K562 (cell line): ENCODE measurements at regions not wholly inside any gene's neighbourhood (a gene's known extent, or its start where the extent isn't known, plus 50 kb on each side); places are given as distances from the start of the nearest gene placed in this dataset.

Experiments
- ATAC-seq: fragments of 200-7000 bp; cut with Tn5 transposase; 3 replicates; pipeline ENCODE4 v1.9.1; 2020; ENCODE audit warnings: moderate library complexity
- BruUV-seq: library from RNA; stranded (reverse); fragments of 400-500 nt; replicated peaks from 2 replicates; lab custom pipeline; 2021; lab: Mats Ljungman, UMichigan
- CTCF ChIA-PET: fragments of 300-600 bp; formaldehyde crosslinking; extraction: SDS; loops from one replicate; lab custom pipeline; 2021; ENCODE audit warnings: low intra/inter-chr PET ratio; lab: Yijun Ruan, JAX
- POLR2A ChIA-PET: fragments of 300-600, 350-650 bp; sonication (Branson Sonifier 250); formaldehyde crosslinking; extraction: SDS; loops from one replicate; lab custom pipeline; 2021; ENCODE audit warnings: antibody characterized with exemption, inconsistent platforms; lab: Yijun Ruan, JAX
- DNase-seq, 4 experiments: peaks; one replicate each; pipeline versions ENCODE4 v3.0.0 to v3.0.0-alpha.2; 2011 to 2018; ENCODE audit warnings: low spot score in 3 of 4, mixed read lengths in 3 of 4; ENCODE audit errors: extremely low read depth in 1 of 4
- FAIRE-seq: peaks from 2 replicates; lab custom pipeline; 2011; peaks lifted over from hg19 to GRCh38; lab: Jason Lieb, UNC
- H2AFZ ChIP-seq: 2 replicates; pipeline ENCODE4 v1.6.0; 2011; ENCODE audit warnings: low read depth, low read length, control low read depth, inconsistent platforms
- H3K27ac ChIP-seq: fragments of 200-600 bp; 3 replicates; pipeline ENCODE4 v1.8.0; 2011; ENCODE audit warnings: low read depth, mild to moderate bottlenecking, control low read depth, inconsistent platforms, low read length, moderate library complexity, mixed read lengths; ENCODE audit errors: extremely low read depth
- H3K27me3 ChIP-seq, 2 experiments: fragments of 300-600 bp in 1 of 2; 2 replicates in 1 of 2; 3 replicates in 1 of 2; pipeline versions ENCODE4 v1.6.0 to v1.8.0; 2011; ENCODE audit warnings: inconsistent platforms in 2 of 2, low read length in 2 of 2, mild to moderate bottlenecking in 1 of 2, mixed read lengths in 1 of 2, moderate library complexity in 1 of 2; ENCODE audit not compliant: control insufficient read depth in 2 of 2, insufficient read depth in 2 of 2
- H3K36me3 ChIP-seq: fragments of 300-600 bp; 3 replicates; pipeline ENCODE4 v1.8.0; 2011; ENCODE audit warnings: mild to moderate bottlenecking, low read length, inconsistent platforms; ENCODE audit not compliant: control insufficient read depth, insufficient read depth
- H3K4me1 ChIP-seq, 2 experiments: fragments of 200-600 bp in 1 of 2; replicated peaks in 1 of 2; 2 replicates in 1 of 2; 3 replicates in 1 of 2; pipeline versions ENCODE4 v1.5.1 to v1.8.0; 2011; ENCODE audit warnings: inconsistent platforms in 2 of 2, low read length in 2 of 2, mild to moderate bottlenecking in 1 of 2, mixed read lengths in 1 of 2, moderate library complexity in 1 of 2; ENCODE audit not compliant: control insufficient read depth in 2 of 2, insufficient read depth in 2 of 2
- H3K4me2 ChIP-seq: 2 replicates; pipeline ENCODE4 v1.6.1; 2011; ENCODE audit warnings: low read length, control low read depth, inconsistent platforms, mixed read lengths; ENCODE audit not compliant: insufficient read depth
- H3K4me3 ChIP-seq: fragments of 200-600 bp; sonication (generic), shearing (Covaris generic); 2 replicates; pipeline ENCODE4 v1.5.1; 2016; ENCODE audit warnings: control low read depth, inconsistent platforms
- H3K79me2 ChIP-seq: fragments of 200-600 bp; 3 replicates; pipeline ENCODE4 v1.8.0; 2011; ENCODE audit warnings: low read length, inconsistent platforms; ENCODE audit not compliant: control insufficient read depth, insufficient read depth
- H3K9ac ChIP-seq, 2 experiments: 2 replicates each; pipeline versions ENCODE4 v1.6.0 to v1.6.1; 2011; ENCODE audit warnings: low read depth in 2 of 2, low read length in 2 of 2, control low read depth in 1 of 2, inconsistent platforms in 1 of 2, mild to moderate bottlenecking in 1 of 2, mixed read lengths in 1 of 2; ENCODE audit not compliant: insufficient read depth in 1 of 2
- H3K9me1 ChIP-seq: one replicate; pipeline ENCODE4 v1.6.0; 2011; ENCODE audit warnings: inconsistent platforms, mild to moderate bottlenecking, low read length, moderate library complexity; ENCODE audit not compliant: control insufficient read depth, insufficient read depth
- H3K9me3 ChIP-seq: replicated peaks from 2 replicates; pipeline ENCODE4 v1.5.1; 2011; ENCODE audit warnings: low read depth, low read length, inconsistent platforms; ENCODE audit not compliant: control insufficient read depth, insufficient read depth
- H4K20me1 ChIP-seq: replicated peaks from 2 replicates; pipeline ENCODE4 v1.6.1; 2011; ENCODE audit warnings: low read length, inconsistent platforms, mixed read lengths; ENCODE audit not compliant: control insufficient read depth, insufficient read depth
- ARID3A ChIP-seq: IDR thresholded peaks from 2 replicates; pipeline ENCODE4 v1.6.1; 2012; ENCODE audit warnings: low read depth, low read length, improper control_type of control experiment, borderline replicate concordance
- ARNT ChIP-seq, 2 experiments: fragments of 450-650 bp; IDR thresholded peaks; 2 replicates each; pipeline ENCODE4 v1.6.1; 2016; ENCODE audit warnings: mild to moderate bottlenecking in 1 of 2
- GABPB1 ChIP-seq: sonication (generic); formaldehyde crosslinking; IDR thresholded peaks from 2 replicates; pipeline ENCODE4 v1.8.0; 2022; ENCODE audit warnings: mild to moderate bottlenecking, missing genetic modification reagents
- HDAC2 ChIP-seq: fragments of 450-650 bp; IDR thresholded peaks from 2 replicates; pipeline ENCODE4 v1.6.1; 2016; ENCODE audit warnings: mild to moderate bottlenecking
- KLF1 ChIP-seq: fragments of 450-650 bp; IDR thresholded peaks from 2 replicates; pipeline ENCODE4 v1.6.1; 2016; ENCODE audit warnings: missing genetic modification characterization, missing compliant biosample characterization
- KLF16 ChIP-seq: IDR thresholded peaks from 2 replicates; pipeline ENCODE4 v1.6.1; 2016; ENCODE audit warnings: antibody characterized with exemption
- NKRF ChIP-seq: fragments of 450-650 bp; IDR thresholded peaks from 2 replicates; pipeline ENCODE4 v1.6.1; 2016; ENCODE audit warnings: borderline replicate concordance
- SETDB1 ChIP-seq: IDR thresholded peaks from one replicate; pipeline ENCODE4 v1.6.1; 2012; ENCODE audit warnings: low read length, control low read depth, inconsistent platforms
- SLC30A9 ChIP-seq: fragments of 250-450 bp; sonication (Bioruptor Pico); IDR thresholded peaks from 2 replicates; pipeline ENCODE4 v1.8.0; 2022; ENCODE audit warnings: mild to moderate bottlenecking, moderate library complexity
- ZNF668 ChIP-seq: fragments of 250-450 bp; sonication (Bioruptor Pico); IDR thresholded peaks from 2 replicates; pipeline ENCODE4 v1.8.0; 2022; ENCODE audit warnings: mild to moderate bottlenecking, inconsistent platforms
- WGBS: fragments of 100-300 bp; shearing (Covaris generic); methylation state at CpG from one replicate; pipeline ENCODE4 v1.1.6; 2016; ENCODE audit warnings: low coverage, mixed read lengths; ENCODE audit not compliant: insufficient coverage; ENCODE audit errors: missing lambda C conversion rate; 5-methylcytosine and 5-hydroxymethylcytosine counted together
- in situ Hi-C: fragments of 300-500 bp; cut with MboI; formaldehyde crosslinking; loops from 4 replicates; pipeline ENCODE4 v1.15.0; 2018; ENCODE audit warnings: inconsistent platforms, mixed read lengths
- intact Hi-C: fragments of 100-400 bp; cut with micrococcal nuclease; formaldehyde crosslinking; loops from 2 replicates; pipeline ENCODE4 v1.14.2; 2022

- WGBS = 0% methylated on average over 4 of the region's 4 CpGs
- no TSS peak for BruUV-seq
- Histone ChIP-seq H3K79me2 (no peaks in the 10 kb centered on the region), H3K4me1 (no peaks in the 10 kb centered on the region), H3K9ac (no peak overlapping the region)
- no peak for TF ChIP-seq ARID3A
- no peak for TF ChIP-seq KLF1 (tag)
- no peak for TF ChIP-seq NKRF
- no peak for TF ChIP-seq SLC30A9 (CRISPR knock-in tag)
- no peak for TF ChIP-seq GABPB1 (CRISPR knock-in tag)
- no peak for TF ChIP-seq ARNT (IDR thresholded peaks at IDR 0.05)
- no peak for TF ChIP-seq KLF16
- TF ChIP-seq SETDB1 = no peak
- no peak for TF ChIP-seq ZNF668
- no peak for TF ChIP-seq HDAC2
- TF ChIP-seq, all 486 proteins: peak for 0
- CTCF ChIA-PET = no interaction called here
- H3K27ac ChIP-seq = no peak overlapping the region
- H2AFZ ChIP-seq = no peak overlapping the region
- no peaks in the 10 kb centered on the region for H3K36me3 ChIP-seq
- no peak overlapping the region for H3K4me3 ChIP-seq
- no peaks in the 10 kb centered on the region for H3K27me3 ChIP-seq
- no peak overlapping the region for H3K4me2 ChIP-seq
- no peaks in the 10 kb centered on the region for H4K20me1 ChIP-seq
- DNase-seq = no peak
- intact Hi-C loops (no loop called here), in situ Hi-C loops (no loop called here)
- H3K9me3 ChIP-seq = no peaks in the 10 kb centered on the region
- no peak for FAIRE-seq
- POLR2A ChIA-PET = no interaction called here
- no peaks in the 10 kb centered on the region for H3K9me1 ChIP-seq
- no peak for ATAC-seq
These were observed 1124.7 kb downstream of the DNAJB9 start for GRCh38 chr7:109694149-109695071.
